Right lobe of liver (tissue), 6 donors: ENCODE measurements at regions not wholly inside any gene's neighbourhood (a gene's known extent, or its start where the extent isn't known, plus 50 kb on each side); places are given as distances from the start of the nearest gene placed in this dataset.

Source experiments
- ATAC-seq, 4 donors: fragments of 200-7000 bp; cut with Tn5 transposase; one replicate each; pipeline ENCODE4 v1.9.1; 2020; ENCODE audit warnings: mild to moderate bottlenecking in 4 of 4, moderate library complexity in 4 of 4
- DNase-seq, 3 donors: peaks; one replicate each; pipeline ENCODE4 v3.0.0-alpha.2; 2020
- H3K27ac ChIP-seq, 3 donors: fragments of 200-600 bp; one replicate each; pipeline ENCODE4 v1.8.0; 2022
- H3K27me3 ChIP-seq, 2 donors: fragments of 200-600 bp; one replicate each; pipeline ENCODE4 v1.8.0; 2022
- H3K36me3 ChIP-seq, 4 donors: fragments of 200-600 bp; sonication (generic) in 1 of 4; one replicate each; pipeline versions ENCODE4 v1.5.1 to v1.8.0; 2017 to 2022; ENCODE audit warnings: control low read depth in 1 of 4
- H3K4me1 ChIP-seq, 4 donors: fragments of 200-600 bp; sonication (generic) in 1 of 4; one replicate each; pipeline versions ENCODE4 v1.5.1 to v1.8.0; 2017 to 2022; ENCODE audit warnings: control low read depth in 1 of 4
- H3K4me3 ChIP-seq, 3 donors: fragments of 200-600 bp; one replicate each; pipeline ENCODE4 v1.8.0; 2022
- H3K9me3 ChIP-seq, 4 donors: fragments of 200-600 bp; sonication (generic) in 1 of 4; one replicate each; pipeline versions ENCODE4 v1.5.1 to v1.8.0; 2017 to 2022; ENCODE audit warnings: control low read depth in 1 of 4
- CTCF ChIP-seq, 4 donors: fragments of 200-600 bp in 3 of 4; fragments of 450-650 bp in 1 of 4; IDR thresholded peaks; one replicate each; pipeline versions ENCODE4 v1.5.1 to v1.8.0; 2016 to 2022; ENCODE audit warnings: antibody characterized with exemption in 4 of 4, mild to moderate bottlenecking in 2 of 4
- POLR2A ChIP-seq: fragments of 450-650 bp; IDR thresholded peaks from one replicate; pipeline ENCODE4 v1.6.1; 2017; ENCODE audit warnings: antibody characterized with exemption, mild to moderate bottlenecking
- WGBS: methylation state at CpG from one replicate; pipeline ENCODE4 v1.1.6; 2018; ENCODE audit warnings: low coverage, low lambda C conversion rate; ENCODE audit not compliant: insufficient coverage; ENCODE audit errors: missing lambda C conversion rate; 5-methylcytosine and 5-hydroxymethylcytosine counted together
- intact Hi-C, 2 donors: fragments of 100-400 bp; cut with DNase I; formaldehyde crosslinking; loops; one replicate each; pipeline versions ENCODE4 v1.11.2 to v1.14.1; 2022
- small RNA-seq, 2 experiments: library from RNA; depleted of rRNA; stranded (forward); fragments of <200 nt; gene quantifications; one replicate each; pipeline ENCODE3, GENCODE V24; 2016
- donor health status: DM: no; HTN: yes; CAD: no.
- donor health status: DM: no; HTN: no; CAD: no.
- donor health status: DM: no; HTN: no; CAD: no.
- donor health status: DM: no; HTN: yes; CAD: no.
- donor health status: DM: no; HTN: yes; CAD: no.

GRCh38 chr20:6178537-6178936, 55.7 kb upstream of the FERMT1 start:
- no peak overlapping the region for H3K4me3 ChIP-seq
- peak; percentile 45 to 62 (median 56) for TF ChIP-seq CTCF (IDR thresholded peaks at IDR 0.05)
- no peak for TF ChIP-seq POLR2A
- DNase-seq (no peak), ATAC-seq (peak; percentile 75 to 84 (median 78))
- intact Hi-C loops, result no loop called here
- H3K27ac ChIP-seq, result no peak overlapping the region
- 3% methylated on average over 3 of the region's 3 CpGs for WGBS
- no peaks in the 10 kb centered on the region for H3K36me3 ChIP-seq
- H3K4me1 ChIP-seq, result no peaks in the 10 kb centered on the region
- H3K27me3 ChIP-seq, result no peaks in the 10 kb centered on the region
- no peaks in the 10 kb centered on the region for H3K9me3 ChIP-seq

- Histone ChIP-seq H3K9me3 (no peaks in the 10 kb centered on the region), H3K4me1 (no peaks in the 10 kb centered on the region), H3K36me3 (no peaks in the 10 kb centered on the region), H3K27me3 (no peaks in the 10 kb centered on the region), H3K27ac (no peak overlapping the region), H3K4me3 (no peak overlapping the region)
- TF ChIP-seq POLR2A, result no peak
- no peak for TF ChIP-seq CTCF (IDR thresholded peaks at IDR 0.05)
- WGBS, result 60% methylated on average over 1 of the region's 2 CpGs
- ATAC-seq, result no peak
- intact Hi-C loops, result no loop called here
- no peak for DNase-seq
These were observed 50.7 kb upstream of the FERMT1 start for GRCh38 chr20:6173481-6173880.

Small RNA genes in the stretch of these regions (small RNA-seq; reads per million reads assigned to genes)
- gene AL109618.2, result 0 reads per million in 2 experiments
